Upper lobe of left lung (tissue), 6 donors: ENCODE measurements at regions not wholly inside any gene's neighbourhood (a gene's known extent, or its start where the extent isn't known, plus 50 kb on each side); places are given as distances from the start of the nearest gene placed in this dataset.

Source experiments
- ATAC-seq, 2 donors: fragments of 200-7000 bp; cut with Tn5 transposase; one replicate each; pipeline ENCODE4 v1.9.1; 2022; ENCODE audit warnings: mild to moderate bottlenecking in 2 of 2, moderate library complexity in 2 of 2; ENCODE audit not compliant: low FRiP score in 2 of 2
- DNase-seq, 2 donors: peaks; one replicate each; pipeline ENCODE4 v3.0.0-alpha.2; 2019 to 2020
- H3K27ac ChIP-seq, 4 donors: fragments of 200-600 bp; sonication (generic); one replicate each; pipeline ENCODE4 v1.5.1; 2016 to 2019
- H3K27me3 ChIP-seq, 4 donors: fragments of 200-600 bp; sonication (generic); one replicate each; pipeline ENCODE4 v1.5.1; 2017 to 2019
- H3K36me3 ChIP-seq, 4 donors: fragments of 200-600 bp; sonication (generic); one replicate each; pipeline ENCODE4 v1.5.1; 2016 to 2019
- H3K4me1 ChIP-seq, 4 donors: fragments of 200-600 bp; sonication (generic); one replicate each; pipeline ENCODE4 v1.5.1; 2018 to 2019
- H3K4me3 ChIP-seq, 4 donors: fragments of 200-600 bp; sonication (generic); one replicate each; pipeline ENCODE4 v1.5.1; 2017 to 2019; ENCODE audit warnings: mild to moderate bottlenecking in 2 of 4, moderate library complexity in 1 of 4
- H3K9me3 ChIP-seq, 4 donors: fragments of 200-600 bp; sonication (generic); one replicate each; pipeline ENCODE4 v1.5.1; 2018 to 2019
- CTCF ChIP-seq, 6 experiments: fragments of 450-650 bp in 4 of 6; fragments of 200-600 bp in 2 of 6; sonication (generic) in 2 of 6; IDR thresholded peaks; one replicate each; pipeline ENCODE4 v1.5.1; 2016 to 2019; ENCODE audit warnings: antibody characterized with exemption in 6 of 6
- EP300 ChIP-seq, 4 donors: sonication (generic); formaldehyde crosslinking; IDR thresholded peaks; one replicate each; pipeline ENCODE4 v1.5.1; 2017; ENCODE audit warnings: antibody characterized with exemption in 4 of 4, control low read depth in 2 of 4
- POLR2A ChIP-seq, 4 donors: fragments of 450-650 bp; IDR thresholded peaks; one replicate each; pipeline ENCODE4 v1.5.1; 2016 to 2017; ENCODE audit warnings: antibody characterized with exemption in 4 of 4, mild to moderate bottlenecking in 2 of 4
- POLR2AphosphoS5 ChIP-seq, 2 donors: sonication (generic); formaldehyde crosslinking; IDR thresholded peaks; one replicate each; pipeline ENCODE4 v1.5.1; 2017; ENCODE audit warnings: antibody characterized with exemption in 2 of 2
- WGBS, 2 donors: methylation state at CpG; one replicate each; pipeline ENCODE4 v1.1.5; 2017 to 2018; 5-methylcytosine and 5-hydroxymethylcytosine counted together
- donor health status: DM: no; HTN: no; CAD: no; lungs with moderate emphysema.
- donor health status: DM: no; HTN: yes; CAD: no; lungs with severe emphysema.

GRCh38 chrX:78388663-78389062 is 61.3 kb upstream of the CYSLTR1 start:
- Histone ChIP-seq H3K4me3 (no peak overlapping the region), H3K36me3 (no peaks in the 10 kb centered on the region), H3K9me3 (peaks cover 0 to 16% (median 0%) of the 10 kb centered on the region in 4 donors), H3K4me1 (no peaks in the 10 kb centered on the region), H3K27me3 (no peaks in the 10 kb centered on the region), H3K27ac (no peak overlapping the region)
- DNase-seq (no peak), ATAC-seq (no peak)
- TF ChIP-seq EP300 (IDR thresholded peaks at IDR 0.05) (no peak), POLR2A (IDR thresholded peaks at IDR 0.05) (no peak), POLR2AphosphoS5 (IDR thresholded peaks at IDR 0.05) (no peak), CTCF (IDR thresholded peaks at IDR 0.05) (no peak)
- 89 to 93% methylated on average over 1 to 2 of the region's 2 CpGs for WGBS, 2 donors

GRCh38 chrX:78387364-78387763 is 60.0 kb upstream of the CYSLTR1 start:
- no peak for ATAC-seq
- TF ChIP-seq POLR2AphosphoS5 (IDR thresholded peaks at IDR 0.05) = no peak
- Histone ChIP-seq H3K27me3 (no peaks in the 10 kb centered on the region), H3K4me1 (no peaks in the 10 kb centered on the region), H3K36me3 (no peaks in the 10 kb centered on the region), H3K4me3 (no peak overlapping the region), H3K27ac (no peak overlapping the region), H3K9me3 (peaks cover 0 to 16% (median 0%) of the 10 kb centered on the region in 4 donors)
- no peak for DNase-seq

GRCh38 chrX:78384486-78384885 is 57.1 kb upstream of the CYSLTR1 start:
- Histone ChIP-seq H3K4me3 (no peak overlapping the region), H3K27me3 (no peaks in the 10 kb centered on the region), H3K4me1 (peaks cover 0 to under 1% (median 0%) of the 10 kb centered on the region in 4 donors), H3K9me3 (peaks cover 0 to 13% (median 0%) of the 10 kb centered on the region in 4 donors), H3K27ac (no peak overlapping the region), H3K36me3 (no peaks in the 10 kb centered on the region)
- TF ChIP-seq POLR2A (IDR thresholded peaks at IDR 0.05) = no peak
- no peak for TF ChIP-seq POLR2AphosphoS5 (IDR thresholded peaks at IDR 0.05)
- no peak for TF ChIP-seq CTCF (IDR thresholded peaks at IDR 0.05)
- TF ChIP-seq EP300 (IDR thresholded peaks at IDR 0.05) = no peak
- DNase-seq = no peak
- no peak for ATAC-seq

GRCh38 chrX:78383594-78383993 is 56.2 kb upstream of the CYSLTR1 start:
- no peaks in the 10 kb centered on the region for H3K36me3 ChIP-seq
- ATAC-seq = no peak
- no peaks in the 10 kb centered on the region for H3K27me3 ChIP-seq
- TF ChIP-seq EP300 (IDR thresholded peaks at IDR 0.05) (no peak), POLR2A (IDR thresholded peaks at IDR 0.05) (no peak), CTCF (IDR thresholded peaks at IDR 0.05) (no peak)
- H3K27ac ChIP-seq = no peak overlapping the region
- WGBS, 2 donors = 65% methylated on average over 3 of the region's 3 CpGs; no CpG with 5 or more reads in 1 of the 2 donors
- DNase-seq = no peak
- peaks cover 0 to 6% (median 0%) of the 10 kb centered on the region in 4 donors for H3K9me3 ChIP-seq
- no peak overlapping the region for H3K4me3 ChIP-seq
- H3K4me1 ChIP-seq = peaks cover 0 to 8% (median under 1%) of the 10 kb centered on the region in 4 donors

- H3K27me3 ChIP-seq = no peaks in the 10 kb centered on the region
- TF ChIP-seq POLR2AphosphoS5 (IDR thresholded peaks at IDR 0.05) (no peak), CTCF (IDR thresholded peaks at IDR 0.05) (no peak), POLR2A (IDR thresholded peaks at IDR 0.05) (no peak), EP300 (IDR thresholded peaks at IDR 0.05) (no peak)
- H3K4me3 ChIP-seq = no peak overlapping the region
- 18 to 22% methylated on average over 2 of the region's 2 CpGs for WGBS, 2 donors
- ATAC-seq (no peak), DNase-seq (no peak)
- no peaks in the 10 kb centered on the region for H3K9me3 ChIP-seq
- H3K4me1 ChIP-seq = peaks cover 0 to 13% (median 2%) of the 10 kb centered on the region in 4 donors
- H3K27ac ChIP-seq = no peak overlapping the region
- H3K36me3 ChIP-seq = no peaks in the 10 kb centered on the region
Observed at GRCh38 chrX:78378476-78379115, 51.2 kb upstream of the CYSLTR1 start.
